H1 (cell line): ENCODE measurements at regions not wholly inside any gene's neighbourhood (a gene's known extent, or its start where the extent isn't known, plus 50 kb on each side); places are given as distances from the start of the nearest gene placed in this dataset.

ENCODE experiments used
- CTCF ChIA-PET: fragments of 300-600 bp; sonication (Branson Sonifier 250); formaldehyde crosslinking; loops from one replicate; lab custom pipeline; 2021; ENCODE audit not compliant: partially characterized antibody; lab: Charles Lee
- POLR2A ChIA-PET: fragments of 300-600 bp; sonication (Branson Sonifier 250); formaldehyde crosslinking; loops from one replicate; lab custom pipeline; 2021; ENCODE audit warnings: inconsistent platforms; ENCODE audit not compliant: partially characterized antibody; lab: Charles Lee
- DNase-seq, 2 experiments: peaks; one replicate each; pipeline versions ENCODE4 v3.0.0 to v3.0.0-alpha.2; 2010 to 2022; ENCODE audit warnings: low spot score in 2 of 2, low read depth in 1 of 2, mixed read lengths in 1 of 2
- FAIRE-seq: peaks from 2 replicates; lab custom pipeline; 2011; peaks lifted over from hg19 to GRCh38; lab: Jason Lieb, UNC
- H2AFZ ChIP-seq: 2 replicates; pipeline ENCODE4 v1.8.1; 2012; ENCODE audit warnings: low read length, inconsistent platforms
- H2AK5ac ChIP-seq: 2 replicates; pipeline ENCODE4 v1.6.1; 2013; ENCODE audit warnings: low read depth, low read length
- H2BK120ac ChIP-seq: replicated peaks from 2 replicates; pipeline ENCODE3; 2013; ENCODE audit warnings: low read depth, low read length, inconsistent platforms
- H2BK12ac ChIP-seq: 2 replicates; pipeline ENCODE4 v1.6.1; 2013; ENCODE audit warnings: low read depth, low read length
- H2BK15ac ChIP-seq: 2 replicates; pipeline ENCODE4 v1.6.1; 2013; ENCODE audit warnings: low read length
- H2BK20ac ChIP-seq: 2 replicates; pipeline ENCODE4 v1.6.1; 2013; ENCODE audit warnings: low read length
- H2BK5ac ChIP-seq: 2 replicates; pipeline ENCODE4 v1.6.1; 2013; ENCODE audit warnings: low read depth, low read length
- H3K14ac ChIP-seq: 2 replicates; pipeline ENCODE4 v1.6.1; 2013; ENCODE audit warnings: inconsistent platforms; ENCODE audit not compliant: insufficient read length
- H3K18ac ChIP-seq: 2 replicates; pipeline ENCODE4 v1.6.1; 2013; ENCODE audit warnings: low read length; ENCODE audit errors: extremely low read depth
- H3K23ac ChIP-seq: 2 replicates; pipeline ENCODE4 v1.6.1; 2013; ENCODE audit warnings: inconsistent platforms; ENCODE audit not compliant: insufficient read length
- H3K23me2 ChIP-seq: 2 replicates; pipeline ENCODE4 v1.6.1; 2013; ENCODE audit warnings: low read depth, low read length
- H3K27ac ChIP-seq: 2 replicates; pipeline ENCODE4 v1.6.1; 2011; ENCODE audit warnings: low read depth, low read length, inconsistent platforms
- H3K27me3 ChIP-seq, 4 experiments: replicated peaks in 1 of 4; 1 replicate in 1 of 4; 2 replicates in 3 of 4; pipeline versions ENCODE4 v1.6.1 to v1.8.1; 2011 to 2013; ENCODE audit warnings: low read length in 3 of 4, mild to moderate bottlenecking in 3 of 4, inconsistent platforms in 2 of 4, mixed read lengths in 2 of 4, moderate library complexity in 1 of 4; ENCODE audit not compliant: control insufficient read depth in 3 of 4, insufficient read depth in 3 of 4; ENCODE audit errors: extremely low read depth in 1 of 4
- H3K36me3 ChIP-seq, 4 experiments: 2 replicates each; pipeline versions ENCODE4 v1.6.1 to v1.8.1; 2011 to 2013; ENCODE audit warnings: mild to moderate bottlenecking in 4 of 4, low read length in 3 of 4, moderate library complexity in 2 of 4, control low read depth in 1 of 4, inconsistent platforms in 1 of 4; ENCODE audit not compliant: insufficient read depth in 4 of 4, control insufficient read depth in 2 of 4
- H3K4ac ChIP-seq: replicated peaks from 2 replicates; pipeline ENCODE3; 2013; ENCODE audit warnings: low read length, low read depth, mixed read lengths, inconsistent platforms; ENCODE audit not compliant: insufficient read length
- H3K4me1 ChIP-seq, 4 experiments: replicated peaks in 1 of 4; 1 replicate in 1 of 4; 2 replicates in 3 of 4; pipeline versions ENCODE4 v1.6.1 to v1.8.1; 2011 to 2013; ENCODE audit warnings: low read length in 3 of 4, inconsistent platforms in 2 of 4, mixed read lengths in 1 of 4; ENCODE audit not compliant: insufficient read depth in 4 of 4, control insufficient read depth in 3 of 4
- H3K4me2 ChIP-seq, 2 experiments: 2 replicates each; pipeline versions ENCODE4 v1.6.1 to v1.8.1; 2011 to 2013; ENCODE audit warnings: low read depth in 2 of 2, low read length in 2 of 2, control low read depth in 1 of 2, inconsistent platforms in 1 of 2, mild to moderate bottlenecking in 1 of 2; ENCODE audit not compliant: insufficient read depth in 1 of 2
- H3K4me3 ChIP-seq, 4 experiments: fragments of 200-600, 300-600 bp in 1 of 4; sonication (generic), shearing (Covaris generic), sonication (Bioruptor Twin) in 1 of 4; 2 replicates each; pipeline versions ENCODE4 v1.5.1 to v1.8.1; 2011 to 2016; ENCODE audit warnings: low read length in 4 of 4, low read depth in 3 of 4, control low read depth in 2 of 4, inconsistent platforms in 2 of 4, mild to moderate bottlenecking in 2 of 4, mixed read lengths in 1 of 4, moderate library complexity in 1 of 4; ENCODE audit not compliant: insufficient read depth in 2 of 4; ENCODE audit errors: extremely low read depth in 1 of 4
- H3K56ac ChIP-seq: replicated peaks from 2 replicates; pipeline ENCODE3; 2013; ENCODE audit warnings: low read depth, mild to moderate bottlenecking, mixed read lengths, low read length, inconsistent platforms; ENCODE audit not compliant: insufficient read length
- H3K79me1 ChIP-seq: 2 replicates; pipeline ENCODE4 v1.6.1; 2013; ENCODE audit warnings: low read depth, low read length, control low read depth
- H3K79me2 ChIP-seq, 2 experiments: 2 replicates each; pipeline versions ENCODE4 v1.6.1 to v1.8.1; 2012 to 2013; ENCODE audit warnings: low read length in 2 of 2, mild to moderate bottlenecking in 2 of 2, inconsistent platforms in 1 of 2; ENCODE audit not compliant: insufficient read depth in 2 of 2, control insufficient read depth in 1 of 2
- H3K9ac ChIP-seq, 4 experiments: replicated peaks in 1 of 4; 1 replicate in 1 of 4; 2 replicates in 3 of 4; pipeline versions ENCODE4 v1.6.1 to v1.8.1; 2011 to 2013; ENCODE audit warnings: low read depth in 3 of 4, low read length in 3 of 4, control low read depth in 2 of 4, mild to moderate bottlenecking in 2 of 4, moderate library complexity in 2 of 4, inconsistent platforms in 1 of 4; ENCODE audit errors: extremely low read depth in 1 of 4
- H3K9me3 ChIP-seq, 2 experiments: 2 replicates each; pipeline versions ENCODE4 v1.6.1 to v1.8.1; 2012 to 2013; ENCODE audit warnings: mild to moderate bottlenecking in 2 of 2, moderate library complexity in 2 of 2, control low read depth in 1 of 2, inconsistent platforms in 1 of 2, low read depth in 1 of 2, low read length in 1 of 2, mixed read lengths in 1 of 2; ENCODE audit not compliant: insufficient read depth in 2 of 2
- H4K20me1 ChIP-seq, 2 experiments: replicated peaks in 1 of 2; 2 replicates each; pipeline versions ENCODE3 to v1.8.1; 2011 to 2013; ENCODE audit warnings: inconsistent platforms in 2 of 2, low read length in 2 of 2, mild to moderate bottlenecking in 1 of 2; ENCODE audit not compliant: insufficient read depth in 2 of 2, control insufficient read depth in 1 of 2
- H4K5ac ChIP-seq: 2 replicates; pipeline ENCODE4 v1.6.1; 2013; ENCODE audit warnings: low read length, low read depth, mixed read lengths, inconsistent platforms; ENCODE audit not compliant: insufficient read length
- H4K8ac ChIP-seq: 2 replicates; pipeline ENCODE4 v1.8.0; 2013; ENCODE audit warnings: mild to moderate bottlenecking, moderate library complexity, low read length, inconsistent platforms; ENCODE audit not compliant: insufficient read depth; ENCODE audit errors: extremely low read depth
- H4K91ac ChIP-seq: replicated peaks from 2 replicates; pipeline ENCODE3; 2013; ENCODE audit warnings: low read length, mixed read lengths, inconsistent platforms; ENCODE audit not compliant: insufficient read length
- BACH1 ChIP-seq: IDR thresholded peaks from 2 replicates; pipeline ENCODE4 v1.6.1; 2012; ENCODE audit warnings: low read length, improper control_type of control experiment
- BRCA1 ChIP-seq: IDR thresholded peaks from 2 replicates; pipeline ENCODE4 v1.6.1; 2012; ENCODE audit warnings: low read depth, low read length, improper control_type of control experiment
- WGBS, 2 experiments: shearing (Covaris generic) in 1 of 2; methylation state at CpG; one replicate each; pipeline versions ENCODE4 v1.1.6 to v1.1.7; 2013 to 2015; ENCODE audit warnings: low lambda C conversion rate in 2 of 2, mixed read lengths in 2 of 2, inconsistent platforms in 1 of 2, low coverage in 1 of 2, missing lambda C conversion rate in 1 of 2; ENCODE audit not compliant: insufficient replicate concordance in 2 of 2, insufficient coverage in 1 of 2, insufficient read length in 1 of 2; ENCODE audit errors: extremely low coverage in 1 of 2, missing lambda C conversion rate in 1 of 2; 5-methylcytosine and 5-hydroxymethylcytosine counted together

- Histone ChIP-seq H3K4me2 (no peak overlapping the region), H3K23ac (no peak overlapping the region), H2BK12ac (no peak overlapping the region), H3K27me3 (no peaks in the 10 kb centered on the region), H3K14ac (no peak overlapping the region), H3K36me3 (no peaks in the 10 kb centered on the region), H3K79me1 (no peaks in the 10 kb centered on the region), H4K91ac (no peak overlapping the region), H4K8ac (no peak overlapping the region), H2BK20ac (no peak overlapping the region), H3K18ac (no peak overlapping the region), H3K56ac (no peak overlapping the region), H2BK15ac (no peak overlapping the region), H3K4me1 (peaks cover 0 to 6% (median 2%) of the 10 kb centered on the region in 4 experiments; a peak in 1 of 7 replicates), H2BK120ac (no peak overlapping the region), H2AFZ (no peak overlapping the region), H3K79me2 (no peaks in the 10 kb centered on the region), H2AK5ac (no peak overlapping the region), H3K9me3 (no peaks in the 10 kb centered on the region), H2BK5ac (no peak overlapping the region), H4K20me1 (no peaks in the 10 kb centered on the region), H3K4me3 (no peak overlapping the region), H3K27ac (no peak overlapping the region), H3K9ac (no peak overlapping the region), H3K4ac (no peak overlapping the region), H3K23me2 (peaks cover 2% of the 10 kb centered on the region; the same call in 1 of the 2 replicates), H4K5ac (no peak overlapping the region)
- no peak for TF ChIP-seq BRCA1
- no peak for TF ChIP-seq BACH1
- CTCF ChIA-PET: interaction anchor here (1.2 kb wide), 1 partner anchor 14 kb away, joined by 4 read pairs; no protein-coding TSS in a partner anchor
- 93% methylated on average over 9 of the region's 9 CpGs; no CpG with 5 or more reads in 1 of the 2 experiments for WGBS, 2 experiments
- FAIRE-seq: no peak
- no peak for DNase-seq
- POLR2A ChIA-PET: no interaction called here
Measured at GRCh38 chr10:130658687-130659290, 522.6 kb downstream of the GLRX3 start.
